ENCODE measurements at regions not wholly inside any gene's neighbourhood (a gene's known extent, or its start where the extent isn't known, plus 50 kb on each side); places are given as distances from the start of the nearest gene placed in this dataset.

GRCh38 chr11:134521452-134522289, 109.6 kb upstream of the B3GAT1 start:
- Histone ChIP-seq H3K9me3 (ENCODE audit: control insufficient read depth, low read length) (no peaks in the 10 kb centered on the region), H3K4me1 (no peaks in the 10 kb centered on the region), H2AFZ (no peak overlapping the region), H3K9ac (no peak overlapping the region), H3K27ac (no peak overlapping the region), H3K4me3 (ENCODE audit: low read depth, low read length) (no peak overlapping the region), H3K27me3 (ENCODE audit: control insufficient read depth, insufficient read depth, low read length) (no peaks in the 10 kb centered on the region), H3K36me3 (ENCODE audit: control insufficient read depth, insufficient read depth, low read length) (no peaks in the 10 kb centered on the region), H3K79me2 (no peaks in the 10 kb centered on the region), H3K4me2 (ENCODE audit: low read length) (no peak overlapping the region)
- TF ChIP-seq CTCF (IDR thresholded peaks at IDR 0.05) = no peak

- no peak for TF ChIP-seq CTCF (IDR thresholded peaks at IDR 0.05)
- no peaks in the 10 kb centered on the region for H3K79me2 ChIP-seq
- H3K4me2 ChIP-seq (ENCODE audit: low read length) = no peak overlapping the region
- H3K4me3 ChIP-seq (ENCODE audit: low read depth, low read length) = no peak overlapping the region
- H3K36me3 ChIP-seq (ENCODE audit: control insufficient read depth, insufficient read depth, low read length) = no peaks in the 10 kb centered on the region
- no peak overlapping the region for H3K9ac ChIP-seq
- no peak overlapping the region for H3K27ac ChIP-seq
- no peak overlapping the region for H2AFZ ChIP-seq
- no peaks in the 10 kb centered on the region for H3K4me1 ChIP-seq
- no peaks in the 10 kb centered on the region for H3K27me3 ChIP-seq (ENCODE audit: control insufficient read depth, insufficient read depth, low read length)
- H3K9me3 ChIP-seq (ENCODE audit: control insufficient read depth, low read length) = no peaks in the 10 kb centered on the region
Measured at GRCh38 chr11:134521001-134521400, 109.0 kb upstream of the B3GAT1 start.

GRCh38 chr11:134519788-134520187, 107.7 kb upstream of the B3GAT1 start:
- Histone ChIP-seq H3K4me1 (no peaks in the 10 kb centered on the region), H3K9me3 (ENCODE audit: control insufficient read depth, low read length) (no peaks in the 10 kb centered on the region), H3K27me3 (ENCODE audit: control insufficient read depth, insufficient read depth, low read length) (no peaks in the 10 kb centered on the region), H3K79me2 (no peaks in the 10 kb centered on the region), H3K27ac (no peak overlapping the region), H3K9ac (no peak overlapping the region), H3K4me2 (ENCODE audit: low read length) (no peak overlapping the region), H2AFZ (no peak overlapping the region), H3K4me3 (ENCODE audit: low read depth, low read length) (no peak overlapping the region), H3K36me3 (ENCODE audit: control insufficient read depth, insufficient read depth, low read length) (no peaks in the 10 kb centered on the region)
- no peak for TF ChIP-seq CTCF (IDR thresholded peaks at IDR 0.05)

GRCh38 chr11:134519390-134519750, 107.3 kb upstream of the B3GAT1 start:
- Histone ChIP-seq H3K4me2 (ENCODE audit: low read length) (no peak overlapping the region), H2AFZ (no peak overlapping the region), H3K36me3 (ENCODE audit: control insufficient read depth, insufficient read depth, low read length) (no peaks in the 10 kb centered on the region), H3K27ac (no peak overlapping the region), H3K4me3 (ENCODE audit: low read depth, low read length) (no peak overlapping the region), H3K79me2 (no peaks in the 10 kb centered on the region), H3K4me1 (no peaks in the 10 kb centered on the region), H3K9ac (no peak overlapping the region), H3K27me3 (ENCODE audit: control insufficient read depth, insufficient read depth, low read length) (no peaks in the 10 kb centered on the region), H3K9me3 (ENCODE audit: control insufficient read depth, low read length) (no peaks in the 10 kb centered on the region)
- no peak for TF ChIP-seq CTCF (IDR thresholded peaks at IDR 0.05)

All from parathyroid adenoma (tissue), 2 donors.